ENCODE measurements at regions not wholly inside any gene's neighbourhood (a gene's known extent, or its start where the extent isn't known, plus 50 kb on each side); places are given as distances from the start of the nearest gene placed in this dataset.

DNA sequence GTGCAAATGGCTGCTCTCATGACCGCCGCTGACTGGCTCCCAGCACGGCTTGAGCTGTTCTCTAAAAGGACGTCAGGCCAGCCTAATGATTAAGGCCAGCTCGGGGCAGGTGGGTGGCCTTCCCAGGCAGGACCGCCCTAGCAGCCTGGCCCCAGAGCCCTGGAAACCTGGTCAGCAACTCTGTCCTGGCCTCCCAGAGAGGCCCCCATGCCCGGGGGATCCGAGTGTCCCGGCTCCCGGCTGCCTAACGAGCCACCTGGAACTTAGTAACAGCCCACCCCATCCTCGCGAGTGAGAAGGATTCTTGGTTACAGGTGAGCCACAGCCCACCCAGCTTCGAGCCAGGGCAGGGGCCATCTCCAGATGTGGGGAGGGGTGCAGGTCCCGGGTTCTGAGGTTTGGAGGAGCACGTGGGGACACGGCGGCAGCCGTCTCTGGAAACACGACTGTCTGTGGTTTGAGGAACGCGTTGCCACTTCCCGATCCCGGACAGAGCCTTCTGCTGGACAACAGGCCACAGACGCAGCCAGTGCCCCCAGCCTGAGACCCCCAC is 73.8 kb upstream of the FBRSL1 start:
- TF ChIP-seq POLR2A (IDR thresholded peaks at IDR 0.05) (no peak), CTCF (IDR thresholded peaks at IDR 0.05) (no peak)
- peaks cover 5% of the 10 kb centered on the region for H3K4me1 ChIP-seq
- H3K27ac ChIP-seq: no peak overlapping the region
- 84 to 95% methylated on average over 16 to 22 of the region's 25 CpGs for WGBS, 2 donors
- no peaks in the 10 kb centered on the region for H3K27me3 ChIP-seq
- no peak for DNase-seq
- no peak overlapping the region for H3K4me3 ChIP-seq
- H3K36me3 ChIP-seq (ENCODE audit: low read depth, missing control alignments): no peaks in the 10 kb centered on the region
- no peaks in the 10 kb centered on the region for H3K9me3 ChIP-seq
- intact Hi-C loops (cut with DNase I; ENCODE audit: low total_unique reads): loop anchor here (10.0 kb wide), 3 partner anchors 109 to 261 kb away; no protein-coding TSS in a partner anchor

DNA sequence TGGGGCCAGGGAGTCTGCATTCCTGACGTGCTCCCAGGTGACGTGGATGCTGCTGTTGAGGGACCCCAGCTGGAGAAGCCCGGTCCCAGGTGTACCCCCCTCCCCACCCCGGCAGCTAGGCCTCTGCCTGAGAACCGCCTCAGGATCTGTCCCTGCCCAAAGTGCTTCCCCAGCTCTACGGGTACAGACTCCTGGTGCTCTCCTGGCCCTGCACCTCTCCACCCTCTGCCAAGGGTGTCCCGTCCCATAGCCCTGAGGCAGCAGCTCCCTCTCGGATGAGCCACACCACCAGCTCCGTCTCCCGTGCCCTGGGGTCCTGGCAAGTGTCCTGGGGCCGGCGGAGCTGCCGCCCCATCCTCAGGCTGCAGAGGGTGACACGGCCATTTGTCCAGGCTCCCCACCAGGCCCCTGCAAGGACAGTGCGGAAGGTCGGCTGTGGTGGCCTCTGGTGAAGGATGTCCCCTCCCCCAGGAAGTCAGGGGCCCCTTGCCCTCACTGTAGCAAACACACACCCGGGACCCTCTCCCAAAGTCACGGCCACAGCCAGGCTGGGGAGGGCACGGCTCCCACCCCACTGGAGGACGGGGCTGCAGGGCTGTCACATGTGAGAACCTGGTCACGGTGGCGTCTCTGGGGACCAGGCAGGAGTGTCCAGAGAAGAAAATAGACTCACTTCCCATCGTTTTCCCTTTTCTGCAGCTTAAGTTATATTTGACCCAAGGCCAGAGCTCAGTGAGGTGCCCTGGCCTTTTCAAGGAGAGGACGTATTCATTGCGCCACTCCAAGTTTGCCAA is 74.4 kb upstream of the FBRSL1 start:
- no peaks in the 10 kb centered on the region for H3K27me3 ChIP-seq

GRCh38 chr12:132414634-132415326 is 75.2 kb upstream of the FBRSL1 start:
- peak; percentile 80 for DNase-seq

More for the DNA sequence above, 74.4 kb upstream of the FBRSL1 start:
- WGBS, 2 donors: 74 to 79% methylated on average over 5 to 25 of the region's 25 CpGs
- TF ChIP-seq CTCF (IDR thresholded peaks at IDR 0.05) (no peak), POLR2A (IDR thresholded peaks at IDR 0.05) (no peak)
- peaks cover 5% of the 10 kb centered on the region for H3K4me1 ChIP-seq
- H3K27ac ChIP-seq: no peak overlapping the region
- intact Hi-C loops (cut with DNase I; ENCODE audit: low total_unique reads): loop anchor here (10.0 kb wide), 3 partner anchors 109 to 261 kb away; no protein-coding TSS in a partner anchor
- DNase-seq: no peak
- H3K9me3 ChIP-seq: no peaks in the 10 kb centered on the region
- H3K36me3 ChIP-seq (ENCODE audit: low read depth, missing control alignments): no peaks in the 10 kb centered on the region
- no peak overlapping the region for H3K4me3 ChIP-seq

GRCh38 chr12:132413931-132414588 is 75.9 kb upstream of the FBRSL1 start:
- Histone ChIP-seq H3K4me1 (peaks cover 5% of the 10 kb centered on the region), H3K36me3 (ENCODE audit: low read depth, missing control alignments) (no peaks in the 10 kb centered on the region), H3K27me3 (no peaks in the 10 kb centered on the region), H3K9me3 (no peaks in the 10 kb centered on the region), H3K4me3 (no peak overlapping the region), H3K27ac (no peak overlapping the region)
- TF ChIP-seq POLR2A (IDR thresholded peaks at IDR 0.05) (no peak), CTCF (IDR thresholded peaks at IDR 0.05) (peak in 2 of 3 experiments; percentile 18 to 34)
- 45 to 52% methylated on average over 15 to 33 of the region's 36 CpGs for WGBS, 2 donors
- intact Hi-C loops (cut with DNase I; ENCODE audit: low total_unique reads): loop anchor here (10.0 kb wide), 3 partner anchors 111 to 259 kb away; no protein-coding TSS in a partner anchor
- DNase-seq: no peak

More at GRCh38 chr12:132414634-132415326, 75.2 kb upstream of the FBRSL1 start:
- Histone ChIP-seq H3K4me3 (no peak overlapping the region), H3K27ac (no peak overlapping the region), H3K9me3 (no peaks in the 10 kb centered on the region), H3K36me3 (ENCODE audit: low read depth, missing control alignments) (no peaks in the 10 kb centered on the region), H3K27me3 (no peaks in the 10 kb centered on the region), H3K4me1 (peaks cover 5% of the 10 kb centered on the region)
- WGBS, 2 donors: 24 to 37% methylated on average over 4 to 29 of the region's 30 CpGs
- intact Hi-C loops (cut with DNase I; ENCODE audit: low total_unique reads): loop anchor here (10.0 kb wide), 3 partner anchors 110 to 260 kb away; no protein-coding TSS in a partner anchor
- TF ChIP-seq CTCF (IDR thresholded peaks at IDR 0.05) (peak; percentile 78 to 87 (median 82)), POLR2A (IDR thresholded peaks at IDR 0.05) (no peak)
